ENCODE measurements at regions not wholly inside any gene's neighbourhood (a gene's known extent, or its start where the extent isn't known, plus 50 kb on each side); places are given as distances from the start of the nearest gene placed in this dataset.
"Not testable (repeated sequence)": the region's sequence is repeated elsewhere in the genome, so short reads cannot be mapped to it uniquely, and the experiment has no call there.

DNA sequence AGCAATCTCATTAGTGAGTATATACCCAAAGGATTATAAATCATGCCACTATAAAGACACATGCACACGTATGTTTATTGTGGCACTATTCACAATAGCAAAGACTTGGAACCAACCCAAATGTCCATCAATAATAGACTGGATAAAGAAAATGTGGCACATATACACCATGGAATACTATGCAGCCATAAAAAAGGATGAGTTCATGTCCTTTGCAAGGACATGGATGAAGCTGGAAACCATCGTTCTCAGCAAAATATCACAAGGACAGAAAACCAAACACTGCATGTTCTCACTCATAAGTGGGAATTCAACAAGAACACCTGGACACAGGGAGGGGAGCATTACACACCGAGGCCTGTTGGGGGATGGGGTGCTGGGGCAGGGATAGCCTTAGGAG lies 252.9 kb upstream of the MSX2 start:
- not testable (repeated sequence) for TF ChIP-seq POLR2A (IDR thresholded peaks at IDR 0.05; ENCODE audit: low read length); GATA1 (IDR thresholded peaks at IDR 0.05; ENCODE audit: low read depth, low read length)

All from erythroblast (primary cell).